ENCODE measurements at regions not wholly inside any gene's neighbourhood (a gene's known extent, or its start where the extent isn't known, plus 50 kb on each side); places are given as distances from the start of the nearest gene placed in this dataset.

DNA sequence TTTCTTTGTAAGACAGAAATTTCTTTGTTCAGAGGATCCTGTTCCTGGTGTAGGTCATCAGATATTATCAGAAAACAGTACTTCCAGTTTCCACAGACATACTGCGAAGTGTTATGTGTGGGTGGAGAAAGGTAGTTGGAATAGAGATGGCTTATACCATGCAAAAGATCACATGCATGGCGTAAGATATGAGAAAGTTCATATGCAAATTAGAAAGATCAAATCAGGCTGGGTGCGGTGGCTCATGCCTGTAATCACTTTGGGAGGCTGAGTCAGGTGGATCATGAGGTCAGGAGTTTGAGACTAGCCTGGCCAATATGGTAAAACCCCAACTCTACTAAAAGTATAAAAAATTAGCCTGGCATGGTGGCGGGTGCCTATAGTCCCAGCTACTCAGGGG lies 65.2 kb upstream of the GLIS3 start:
- TF ChIP-seq, protein P1, sequence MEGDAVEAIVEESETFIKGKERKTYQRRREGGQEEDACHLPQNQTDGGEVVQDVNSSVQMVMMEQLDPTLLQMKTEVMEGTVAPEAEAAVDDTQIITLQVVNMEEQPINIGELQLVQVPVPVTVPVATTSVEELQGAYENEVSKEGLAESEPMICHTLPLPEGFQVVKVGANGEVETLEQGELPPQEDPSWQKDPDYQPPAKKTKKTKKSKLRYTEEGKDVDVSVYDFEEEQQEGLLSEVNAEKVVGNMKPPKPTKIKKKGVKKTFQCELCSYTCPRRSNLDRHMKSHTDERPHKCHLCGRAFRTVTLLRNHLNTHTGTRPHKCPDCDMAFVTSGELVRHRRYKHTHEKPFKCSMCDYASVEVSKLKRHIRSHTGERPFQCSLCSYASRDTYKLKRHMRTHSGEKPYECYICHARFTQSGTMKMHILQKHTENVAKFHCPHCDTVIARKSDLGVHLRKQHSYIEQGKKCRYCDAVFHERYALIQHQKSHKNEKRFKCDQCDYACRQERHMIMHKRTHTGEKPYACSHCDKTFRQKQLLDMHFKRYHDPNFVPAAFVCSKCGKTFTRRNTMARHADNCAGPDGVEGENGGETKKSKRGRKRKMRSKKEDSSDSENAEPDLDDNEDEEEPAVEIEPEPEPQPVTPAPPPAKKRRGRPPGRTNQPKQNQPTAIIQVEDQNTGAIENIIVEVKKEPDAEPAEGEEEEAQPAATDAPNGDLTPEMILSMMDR (IDR thresholded peaks at IDR 0.05; ENCODE audit: low read depth, low read length, poor library complexity, severe bottlenecking) = no peak
- no peak for TF ChIP-seq EZH2phosphoT487 (IDR thresholded peaks at IDR 0.05; ENCODE audit: borderline replicate concordance, low read length)

Data from DOHH2 (cell line).